ENCODE measurements at regions not wholly inside any gene's neighbourhood (a gene's known extent, or its start where the extent isn't known, plus 50 kb on each side); places are given as distances from the start of the nearest gene placed in this dataset.

GRCh38 chr20:56179051-56179450, 69.5 kb upstream of the MC3R start:
- Histone ChIP-seq H3K9me3 (ENCODE audit: severe bottlenecking) (no peaks in the 10 kb centered on the region), H3K27ac (ENCODE audit: poor library complexity, severe bottlenecking) (no peak overlapping the region), H3K36me3 (ENCODE audit: low read depth) (no peaks in the 10 kb centered on the region), H3K4me3 (ENCODE audit: severe bottlenecking) (no peak overlapping the region), H3K27me3 (ENCODE audit: insufficient read depth, poor library complexity, severe bottlenecking) (peaks cover 32% of the 10 kb centered on the region), H3K4me1 (ENCODE audit: insufficient read depth, poor library complexity, severe bottlenecking) (no peaks in the 10 kb centered on the region)
- peak; percentile 26; the same call in 2 of the 3 replicates for ATAC-seq (ENCODE audit: low read depth)
- DNase-seq (ENCODE audit: low spot score): no peak
- no peak for TF ChIP-seq CTCF (IDR thresholded peaks at IDR 0.05; ENCODE audit: poor library complexity, severe bottlenecking)

GRCh38 chr20:56181583-56181982, 66.9 kb upstream of the MC3R start:
- no peak overlapping the region for H3K27ac ChIP-seq (ENCODE audit: poor library complexity, severe bottlenecking)
- peak; percentile 78 for TF ChIP-seq CTCF (IDR thresholded peaks at IDR 0.05; ENCODE audit: poor library complexity, severe bottlenecking)
- no peaks in the 10 kb centered on the region for H3K36me3 ChIP-seq (ENCODE audit: low read depth)
- DNase-seq (ENCODE audit: low spot score) (no peak), ATAC-seq (ENCODE audit: low read depth) (no peak; the same call in 2 of the 3 replicates)
- no peaks in the 10 kb centered on the region for H3K9me3 ChIP-seq (ENCODE audit: severe bottlenecking)
- peaks cover 13% of the 10 kb centered on the region for H3K27me3 ChIP-seq (ENCODE audit: insufficient read depth, poor library complexity, severe bottlenecking)
- no peak overlapping the region for H3K4me3 ChIP-seq (ENCODE audit: severe bottlenecking)
- H3K4me1 ChIP-seq (ENCODE audit: insufficient read depth, poor library complexity, severe bottlenecking): no peaks in the 10 kb centered on the region

GRCh38 chr20:56187534-56188165, 60.9 kb upstream of the MC3R start:
- Histone ChIP-seq H3K27me3 (ENCODE audit: insufficient read depth, poor library complexity, severe bottlenecking) (peaks cover 5% of the 10 kb centered on the region), H3K9me3 (ENCODE audit: severe bottlenecking) (no peaks in the 10 kb centered on the region), H3K36me3 (ENCODE audit: low read depth) (no peaks in the 10 kb centered on the region), H3K4me3 (ENCODE audit: severe bottlenecking) (no peak overlapping the region), H3K4me1 (ENCODE audit: insufficient read depth, poor library complexity, severe bottlenecking) (no peaks in the 10 kb centered on the region), H3K27ac (ENCODE audit: poor library complexity, severe bottlenecking) (no peak overlapping the region)
- TF ChIP-seq CTCF (IDR thresholded peaks at IDR 0.05; ENCODE audit: poor library complexity, severe bottlenecking): peak; percentile 95
- no peak for DNase-seq (ENCODE audit: low spot score)
- ATAC-seq (ENCODE audit: low read depth): peak; percentile 79

- no peaks in the 10 kb centered on the region for H3K9me3 ChIP-seq (ENCODE audit: severe bottlenecking)
- no peak overlapping the region for H3K27ac ChIP-seq (ENCODE audit: poor library complexity, severe bottlenecking)
- no peak for TF ChIP-seq CTCF (IDR thresholded peaks at IDR 0.05; ENCODE audit: poor library complexity, severe bottlenecking)
- DNase-seq (ENCODE audit: low spot score) (no peak), ATAC-seq (ENCODE audit: low read depth) (no peak)
- no peaks in the 10 kb centered on the region for H3K27me3 ChIP-seq (ENCODE audit: insufficient read depth, poor library complexity, severe bottlenecking)
- peaks cover 6% of the 10 kb centered on the region for H3K4me1 ChIP-seq (ENCODE audit: insufficient read depth, poor library complexity, severe bottlenecking)
- no peak overlapping the region for H3K4me3 ChIP-seq (ENCODE audit: severe bottlenecking)
- no peaks in the 10 kb centered on the region for H3K36me3 ChIP-seq (ENCODE audit: low read depth)
These were observed 54.5 kb upstream of the MC3R start for GRCh38 chr20:56194042-56194441.

- Histone ChIP-seq H3K27ac (ENCODE audit: poor library complexity, severe bottlenecking) (no peak overlapping the region), H3K4me1 (ENCODE audit: insufficient read depth, poor library complexity, severe bottlenecking) (peaks cover 6% of the 10 kb centered on the region), H3K36me3 (ENCODE audit: low read depth) (no peaks in the 10 kb centered on the region), H3K4me3 (ENCODE audit: severe bottlenecking) (no peak overlapping the region), H3K9me3 (ENCODE audit: severe bottlenecking) (no peaks in the 10 kb centered on the region), H3K27me3 (ENCODE audit: insufficient read depth, poor library complexity, severe bottlenecking) (no peaks in the 10 kb centered on the region)
- ATAC-seq (ENCODE audit: low read depth): peak; percentile 75
- DNase-seq (ENCODE audit: low spot score): no peak
- TF ChIP-seq CTCF (IDR thresholded peaks at IDR 0.05; ENCODE audit: poor library complexity, severe bottlenecking): no peak
These were observed 52.6 kb upstream of the MC3R start for GRCh38 chr20:56195946-56196345.

All from RWPE2 (cell line).